Prostate gland (tissue), 2 donors: ENCODE measurements at regions not wholly inside any gene's neighbourhood (a gene's known extent, or its start where the extent isn't known, plus 50 kb on each side); places are given as distances from the start of the nearest gene placed in this dataset.

ENCODE experiments used
- DNase-seq: peaks from one replicate; pipeline ENCODE4 v3.0.0-alpha.2; 2019; ENCODE audit warnings: low spot score
- H3K27ac ChIP-seq, 2 donors: fragments of 200-600 bp; sonication (generic); 2 replicates each; pipeline ENCODE4 v1.5.1; 2017 to 2019
- H3K27me3 ChIP-seq: fragments of 200-600 bp; sonication (generic); replicated peaks from 2 replicates; pipeline ENCODE4 v1.5.1; 2019; ENCODE audit not compliant: insufficient read depth
- H3K36me3 ChIP-seq, 2 donors: fragments of 200-600 bp; sonication (generic); 1 replicate in 1 of 2; 2 replicates in 1 of 2; pipeline versions ENCODE4 v1.5.1 to v1.8.1; 2017 to 2019
- H3K4me1 ChIP-seq: fragments of 200-600 bp; sonication (generic); replicated peaks from 2 replicates; pipeline ENCODE4 v1.5.1; 2019
- H3K4me3 ChIP-seq, 2 donors: fragments of 200-600 bp; sonication (generic); 2 replicates each; pipeline ENCODE4 v1.5.1; 2017 to 2019
- H3K9me3 ChIP-seq: fragments of 200-600 bp; sonication (generic); 2 replicates; pipeline ENCODE4 v1.5.1; 2017
- CTCF ChIP-seq, 4 experiments: fragments of 200-600 bp in 2 of 4; fragments of 450-650 bp in 2 of 4; sonication (generic) in 2 of 4; IDR thresholded peaks; 1 replicate in 3 of 4; 2 replicates in 1 of 4; pipeline ENCODE4 v1.5.1; 2016 to 2019; ENCODE audit warnings: antibody characterized with exemption in 4 of 4, mild to moderate bottlenecking in 2 of 4, moderate library complexity in 2 of 4
- POLR2A ChIP-seq: fragments of 450-650 bp; IDR thresholded peaks from one replicate; pipeline ENCODE4 v1.6.1; 2016; ENCODE audit warnings: antibody characterized with exemption, mild to moderate bottlenecking
- POLR2AphosphoS5 ChIP-seq: sonication (generic); formaldehyde crosslinking; IDR thresholded peaks from one replicate; pipeline ENCODE4 v1.6.1; 2017; ENCODE audit warnings: antibody characterized with exemption
- WGBS: methylation state at CpG from one replicate; pipeline ENCODE4 v1.1.5; 2018; 5-methylcytosine and 5-hydroxymethylcytosine counted together
- intact Hi-C: fragments of 100-400 bp; cut with DNase I; formaldehyde crosslinking; loops from one replicate; pipeline ENCODE4 v1.14.2; 2022

DNA sequence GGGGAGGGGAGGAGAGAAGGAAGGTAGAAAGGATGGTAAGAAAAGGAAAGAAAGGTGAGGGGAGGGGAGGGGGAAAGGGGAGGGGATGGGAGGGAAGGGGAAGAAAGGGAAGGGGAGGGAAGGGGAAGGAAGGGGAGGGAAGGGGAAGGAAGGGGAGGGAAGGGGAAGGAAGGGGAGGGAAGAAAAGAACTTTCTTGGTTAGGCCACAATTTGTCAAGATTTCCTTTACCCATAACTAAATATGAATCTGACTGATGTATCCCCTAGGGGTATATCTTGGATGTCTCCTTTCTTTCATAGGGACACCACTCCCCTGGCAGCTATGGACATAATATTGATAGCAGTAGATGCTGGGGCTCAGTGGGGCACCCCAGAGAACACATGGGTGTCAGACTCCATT is 54.4 kb upstream of the PRELP start:
- intact Hi-C loops, result no loop called here
- no peaks in the 10 kb centered on the region for H3K9me3 ChIP-seq
- H3K36me3 ChIP-seq, result no peaks in the 10 kb centered on the region
- DNase-seq, result no peak
- TF ChIP-seq CTCF (IDR thresholded peaks at IDR 0.05) (no peak), POLR2AphosphoS5 (no peak), POLR2A (no peak)
- no peaks in the 10 kb centered on the region for H3K4me1 ChIP-seq
- H3K27me3 ChIP-seq, result no peaks in the 10 kb centered on the region
- H3K27ac ChIP-seq, result no peak overlapping the region
- no peak overlapping the region for H3K4me3 ChIP-seq

GRCh38 chr1:203422116-203422515 is 53.5 kb upstream of the PRELP start:
- no peak for DNase-seq
- no peaks in the 10 kb centered on the region for H3K36me3 ChIP-seq
- H3K9me3 ChIP-seq, result no peaks in the 10 kb centered on the region
- no peak overlapping the region for H3K4me3 ChIP-seq
- intact Hi-C loops, result no loop called here
- WGBS, result 85% methylated on average over 6 of the region's 6 CpGs
- H3K4me1 ChIP-seq, result no peaks in the 10 kb centered on the region
- no peak overlapping the region for H3K27ac ChIP-seq
- no peak for TF ChIP-seq CTCF (IDR thresholded peaks at IDR 0.05)
- TF ChIP-seq POLR2A, result no peak
- no peak for TF ChIP-seq POLR2AphosphoS5
- H3K27me3 ChIP-seq, result no peaks in the 10 kb centered on the region

DNA sequence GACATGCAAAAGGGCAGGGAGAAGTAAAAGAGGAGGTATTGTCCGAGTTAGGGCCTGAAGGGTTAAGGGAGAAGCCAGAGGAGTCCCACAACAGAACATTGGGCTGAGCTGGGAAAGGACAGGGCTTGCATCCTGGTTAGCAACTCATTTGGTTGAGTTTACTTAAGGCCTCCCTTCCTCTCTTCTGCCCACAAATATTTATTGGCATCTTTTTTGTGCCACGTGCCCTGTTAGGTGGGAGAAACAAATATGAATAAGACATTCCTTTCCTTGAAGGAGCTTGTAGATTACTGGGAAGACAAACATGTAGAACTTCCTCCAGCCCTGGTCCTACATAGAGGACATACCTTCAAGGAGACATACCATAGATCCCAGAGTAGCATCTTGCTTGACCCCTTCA is 53.0 kb upstream of the PRELP start:
- no peaks in the 10 kb centered on the region for H3K36me3 ChIP-seq
- no peak overlapping the region for H3K4me3 ChIP-seq
- DNase-seq, result peak; percentile 21
- no peak overlapping the region for H3K27ac ChIP-seq
- H3K9me3 ChIP-seq, result no peaks in the 10 kb centered on the region
- H3K4me1 ChIP-seq, result no peaks in the 10 kb centered on the region
- 62% methylated on average over 2 of the region's 2 CpGs for WGBS
- no peaks in the 10 kb centered on the region for H3K27me3 ChIP-seq
- intact Hi-C loops, result no loop called here
- TF ChIP-seq POLR2A (no peak), CTCF (IDR thresholded peaks at IDR 0.05) (no peak), POLR2AphosphoS5 (no peak)

GRCh38 chr1:203424285-203424684 is 51.3 kb upstream of the PRELP start:
- no peak for DNase-seq
- Histone ChIP-seq H3K9me3 (no peaks in the 10 kb centered on the region), H3K4me3 (no peak overlapping the region), H3K36me3 (no peaks in the 10 kb centered on the region), H3K27me3 (no peaks in the 10 kb centered on the region), H3K27ac (no peak overlapping the region), H3K4me1 (peaks cover 6% of the 10 kb centered on the region)
- TF ChIP-seq POLR2AphosphoS5 (no peak), CTCF (IDR thresholded peaks at IDR 0.05) (no peak), POLR2A (no peak)
- intact Hi-C loops, result no loop called here
- WGBS, result 60% methylated on average over 3 of the region's 3 CpGs

GRCh38 chr1:203424861-203425662 is 50.5 kb upstream of the PRELP start:
- no peak for DNase-seq
- H3K27ac ChIP-seq, result no peak overlapping the region

More at GRCh38 chr1:203424861-203425662, 50.5 kb upstream of the PRELP start:
- no peaks in the 10 kb centered on the region for H3K27me3 ChIP-seq
- no peak overlapping the region for H3K4me3 ChIP-seq
- no peaks in the 10 kb centered on the region for H3K9me3 ChIP-seq
- intact Hi-C loops, result loop anchor here (5.0 kb wide), 1 partner anchor 43 kb away; no protein-coding TSS in a partner anchor
- H3K36me3 ChIP-seq, result no peaks in the 10 kb centered on the region
- 52% methylated on average over 4 of the region's 4 CpGs for WGBS
- no peak for TF ChIP-seq POLR2AphosphoS5
- TF ChIP-seq POLR2A, result no peak
- TF ChIP-seq CTCF (IDR thresholded peaks at IDR 0.05), result no peak
- H3K4me1 ChIP-seq, result peaks cover 8% of the 10 kb centered on the region
